ENCODE measurements at regions not wholly inside any gene's neighbourhood (a gene's known extent, or its start where the extent isn't known, plus 50 kb on each side); places are given as distances from the start of the nearest gene placed in this dataset.

DNA sequence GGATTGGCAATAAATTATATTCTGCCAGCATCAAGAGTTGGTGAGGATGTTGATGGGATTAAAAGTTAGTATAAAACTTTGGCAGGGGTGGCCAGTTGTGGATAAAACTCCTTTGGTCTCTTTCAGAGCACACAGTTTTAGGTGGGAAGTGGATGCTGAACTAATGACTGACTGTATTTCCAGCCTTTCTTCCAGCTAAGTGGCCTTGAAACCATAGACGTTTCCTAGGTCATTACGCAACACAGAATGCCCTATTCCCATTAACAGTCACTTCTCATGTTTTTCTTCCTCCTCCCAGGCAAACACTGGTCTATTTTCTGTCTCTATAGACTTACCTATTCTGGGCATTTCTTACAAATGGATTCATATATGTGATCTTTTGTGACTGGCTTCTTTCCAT, 467.4 kb downstream of the NEBL start:
- no peak for ATAC-seq (ENCODE audit: low read depth)
- no peak overlapping the region for H2BK120ac ChIP-seq (ENCODE audit: low read depth, low read length)
- no peak overlapping the region for H2AK5ac ChIP-seq (ENCODE audit: low read depth, low read length)
- ChIA-PET CTCF (interaction anchor here (0.7 kb wide), 1 partner anchor 292 kb away, joined by 3 read pairs; no protein-coding TSS in a partner anchor), POLR2A (ENCODE audit: unreplicated experiment) (no interaction called here)
- no peak overlapping the region for H3K27ac ChIP-seq (ENCODE audit: insufficient read depth, low read length)
- H2BK15ac ChIP-seq (ENCODE audit: low read depth, low read length), result no peak overlapping the region
- no peak overlapping the region for H2BK20ac ChIP-seq (ENCODE audit: low read depth, low read length)
- peaks cover 11% of the 10 kb centered on the region for H3K9me3 ChIP-seq (ENCODE audit: control insufficient read depth, insufficient read depth, low read length)
- no peaks in the 10 kb centered on the region for H4K20me1 ChIP-seq (ENCODE audit: insufficient read depth, low read length)
- no peak overlapping the region for H2AK9ac ChIP-seq (replicated peaks; ENCODE audit: low read depth, low read length, poor library complexity)
- H2AFZ ChIP-seq (replicated peaks; ENCODE audit: low read length, poor library complexity), result no peak overlapping the region
- no peak overlapping the region for H3K23ac ChIP-seq (ENCODE audit: low read depth, low read length)
- in situ Hi-C loops (cut with MboI; ENCODE audit: low sequenced_read_pairs), result no loop called here
- H4K8ac ChIP-seq (ENCODE audit: low read depth in 2 of 2, low read length in 2 of 2), result no peak overlapping the region
- no peak overlapping the region for H4K5ac ChIP-seq (ENCODE audit: low read depth, low read length)
- no peak overlapping the region for H3K4me3 ChIP-seq (ENCODE audit: insufficient read depth, low read depth, low read length)
- no peak overlapping the region for H3K4me2 ChIP-seq (ENCODE audit: low read depth, low read length)
- TF ChIP-seq, protein P1, sequence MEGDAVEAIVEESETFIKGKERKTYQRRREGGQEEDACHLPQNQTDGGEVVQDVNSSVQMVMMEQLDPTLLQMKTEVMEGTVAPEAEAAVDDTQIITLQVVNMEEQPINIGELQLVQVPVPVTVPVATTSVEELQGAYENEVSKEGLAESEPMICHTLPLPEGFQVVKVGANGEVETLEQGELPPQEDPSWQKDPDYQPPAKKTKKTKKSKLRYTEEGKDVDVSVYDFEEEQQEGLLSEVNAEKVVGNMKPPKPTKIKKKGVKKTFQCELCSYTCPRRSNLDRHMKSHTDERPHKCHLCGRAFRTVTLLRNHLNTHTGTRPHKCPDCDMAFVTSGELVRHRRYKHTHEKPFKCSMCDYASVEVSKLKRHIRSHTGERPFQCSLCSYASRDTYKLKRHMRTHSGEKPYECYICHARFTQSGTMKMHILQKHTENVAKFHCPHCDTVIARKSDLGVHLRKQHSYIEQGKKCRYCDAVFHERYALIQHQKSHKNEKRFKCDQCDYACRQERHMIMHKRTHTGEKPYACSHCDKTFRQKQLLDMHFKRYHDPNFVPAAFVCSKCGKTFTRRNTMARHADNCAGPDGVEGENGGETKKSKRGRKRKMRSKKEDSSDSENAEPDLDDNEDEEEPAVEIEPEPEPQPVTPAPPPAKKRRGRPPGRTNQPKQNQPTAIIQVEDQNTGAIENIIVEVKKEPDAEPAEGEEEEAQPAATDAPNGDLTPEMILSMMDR (conservative IDR thresholded peaks at IDR 0.05; ENCODE audit: low read depth, low read length), result no peak
- peak; percentile 53 for TF ChIP-seq CEBPB (IDR thresholded peaks at IDR 0.05; ENCODE audit: low read depth, low read length)
- no peak for TF ChIP-seq CHD1 (IDR thresholded peaks at IDR 0.05; ENCODE audit: low read depth, low read length)
- no peaks in the 10 kb centered on the region for H3K36me3 ChIP-seq (ENCODE audit: control insufficient read depth, insufficient read depth, low read length)
- H3K14ac ChIP-seq (replicated peaks; ENCODE audit: low read depth, low read length), result no peak overlapping the region
- no peak overlapping the region for H4K91ac ChIP-seq (ENCODE audit: insufficient read depth, low read depth, low read length)
- no peaks in the 10 kb centered on the region for H3K27me3 ChIP-seq (ENCODE audit: control insufficient read depth, insufficient read depth, low read length)
- H3K4me1 ChIP-seq (ENCODE audit: control insufficient read depth, insufficient read depth, low read length), result no peaks in the 10 kb centered on the region
- no peak overlapping the region for H3K4ac ChIP-seq (ENCODE audit: low read depth, low read length)
- H3K9ac ChIP-seq (ENCODE audit: low read depth, low read length), result no peak overlapping the region
- H3K9me1 ChIP-seq (ENCODE audit: insufficient read depth, low read length), result no peaks in the 10 kb centered on the region
- WGBS, 2 experiments (ENCODE audit: extremely low coverage in 2 of 2, insufficient read length in 1 of 2), result no CpG with 5 or more reads among the region's 2 CpGs
- intact Hi-C loops (cut with micrococcal nuclease), result no loop called here
- BruUV-seq (replicated peaks), result no TSS peak
- no peak overlapping the region for H3K18ac ChIP-seq (ENCODE audit: low read depth, low read length)
- no peak for DNase-seq
- no peak overlapping the region for H3K56ac ChIP-seq (ENCODE audit: extremely low read depth, insufficient read depth, low read length)
- dilution Hi-C loops (cut with HindIII; ENCODE audit: low sequenced_read_pairs, unreplicated experiment), result no loop called here
- no peaks in the 10 kb centered on the region for H3K79me1 ChIP-seq (ENCODE audit: low read depth in 1 of 2, low read length in 2 of 2)
- H2BK5ac ChIP-seq (ENCODE audit: low read depth, low read length, poor library complexity, severe bottlenecking), result no peak overlapping the region

Measured in IMR-90 (cell line).